Adrenal gland (tissue), 9 donors: ENCODE measurements at regions not wholly inside any gene's neighbourhood (a gene's known extent, or its start where the extent isn't known, plus 50 kb on each side); places are given as distances from the start of the nearest gene placed in this dataset.

Experiments used
- DNase-seq, 7 donors: peaks; one replicate each; pipeline ENCODE4 v3.0.0-alpha.2; 2019 to 2020
- H3K27ac ChIP-seq, 5 donors: fragments of 200-600 bp; sonication (generic) in 4 of 5; 1 replicate in 3 of 5; 2 replicates in 2 of 5; pipeline versions ENCODE4 v1.5.1 to v1.8.0; 2016 to 2020; ENCODE audit warnings: mild to moderate bottlenecking in 1 of 5
- H3K27me3 ChIP-seq: fragments of 200-600 bp; 2 replicates; pipeline ENCODE4 v1.8.0; 2021
- H3K36me3 ChIP-seq, 2 donors: fragments of 200-600 bp; replicated peaks in 1 of 2; 1 replicate in 1 of 2; 2 replicates in 1 of 2; pipeline versions ENCODE4 v1.5.1 to v1.8.0; 2018 to 2022
- H3K4me1 ChIP-seq, 2 donors: fragments of 200-600 bp; replicated peaks in 1 of 2; 1 replicate in 1 of 2; 2 replicates in 1 of 2; pipeline versions ENCODE4 v1.5.1 to v1.8.0; 2018 to 2021
- H3K4me3 ChIP-seq, 4 donors: fragments of 200-600 bp; sonication (generic) in 3 of 4; one replicate each; pipeline ENCODE4 v1.5.1; 2016 to 2018
- H3K9me3 ChIP-seq, 3 donors: fragments of 200-600 bp; sonication (generic) in 1 of 3; replicated peaks in 1 of 3; 1 replicate in 2 of 3; 2 replicates in 1 of 3; pipeline versions ENCODE4 v1.5.1 to v1.8.0; 2016 to 2021
- POLR2A ChIP-seq, 2 donors: fragments of 450-650 bp; IDR thresholded peaks; one replicate each; pipeline ENCODE4 v1.6.1; 2017; ENCODE audit warnings: antibody characterized with exemption in 2 of 2, mild to moderate bottlenecking in 2 of 2, moderate library complexity in 1 of 2
- WGBS, 4 donors: extraction: QIAGEN DNeasy Blood & Tissue Kit in 2 of 4; methylation state at CpG; one replicate each; pipeline versions ENCODE4 v1.1.5 to v1.1.7; 2013 to 2017; 5-methylcytosine and 5-hydroxymethylcytosine counted together
- intact Hi-C, 2 donors: fragments of 100-400 bp; cut with DNase I; formaldehyde crosslinking; loops; one replicate each; pipeline versions ENCODE4 v1.14.1 to v1.15.0; 2022 to 2023
- TF ChIP-seq, protein P1 (sequence below), 6 experiments: fragments of 450-650 bp in 4 of 6; fragments of 200-600 bp in 2 of 6; sonication (generic) in 1 of 6; IDR thresholded peaks; 1 replicate in 5 of 6; 2 replicates in 1 of 6; pipeline versions ENCODE4 v1.5.1 to v1.8.0; 2016 to 2021; ENCODE audit warnings: antibody characterized with exemption in 6 of 6, mild to moderate bottlenecking in 2 of 6, moderate library complexity in 1 of 6
- donor health status: healthy with polysubstance abuse.
- donor health status: Bipolar disorder and iron deficiency.
- donor health status: DM: yes; HTN: yes; CAD: no.
- donor health status: DM: no; HTN: no; CAD: no.
- donor health status: DM: no; HTN: no; CAD: no.

DNA sequence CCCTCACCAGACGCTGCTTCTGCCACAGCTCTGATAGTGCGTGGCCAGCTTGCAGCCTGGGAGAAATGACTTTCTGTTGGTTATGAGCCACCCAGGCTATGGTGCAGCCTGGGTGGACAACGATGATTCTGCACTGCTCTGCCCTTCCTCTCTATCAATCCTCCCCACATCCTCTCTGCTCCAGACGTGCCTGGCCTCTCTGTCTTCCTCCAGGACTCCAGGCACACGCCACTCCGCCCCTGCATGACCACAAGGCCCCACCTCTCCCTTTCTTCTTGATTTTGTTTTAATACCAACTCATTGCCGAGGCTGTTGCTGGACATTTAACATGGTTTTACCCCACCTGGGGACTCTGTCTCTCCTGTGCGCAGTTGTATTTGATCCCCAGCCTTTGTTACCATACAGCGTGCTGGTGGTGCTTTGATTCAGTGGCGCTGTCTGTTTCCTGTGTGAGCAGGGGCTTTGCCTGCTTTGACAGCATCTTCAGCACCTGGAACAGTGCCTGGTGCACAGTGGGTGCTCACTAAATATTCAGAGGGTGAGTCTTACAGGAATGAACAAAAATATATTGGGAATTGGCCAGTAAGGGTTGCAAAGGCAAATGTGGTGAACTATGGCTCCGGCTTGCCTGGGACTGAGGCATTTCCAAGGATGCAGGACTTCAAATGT lies 280.9 kb downstream of the CDH26 start:
- H3K4me3 ChIP-seq: no peak overlapping the region
- H3K27me3 ChIP-seq: no peaks in the 10 kb centered on the region
- no peaks in the 10 kb centered on the region for H3K36me3 ChIP-seq
- intact Hi-C loops: no loop called here
- TF ChIP-seq, protein P1, sequence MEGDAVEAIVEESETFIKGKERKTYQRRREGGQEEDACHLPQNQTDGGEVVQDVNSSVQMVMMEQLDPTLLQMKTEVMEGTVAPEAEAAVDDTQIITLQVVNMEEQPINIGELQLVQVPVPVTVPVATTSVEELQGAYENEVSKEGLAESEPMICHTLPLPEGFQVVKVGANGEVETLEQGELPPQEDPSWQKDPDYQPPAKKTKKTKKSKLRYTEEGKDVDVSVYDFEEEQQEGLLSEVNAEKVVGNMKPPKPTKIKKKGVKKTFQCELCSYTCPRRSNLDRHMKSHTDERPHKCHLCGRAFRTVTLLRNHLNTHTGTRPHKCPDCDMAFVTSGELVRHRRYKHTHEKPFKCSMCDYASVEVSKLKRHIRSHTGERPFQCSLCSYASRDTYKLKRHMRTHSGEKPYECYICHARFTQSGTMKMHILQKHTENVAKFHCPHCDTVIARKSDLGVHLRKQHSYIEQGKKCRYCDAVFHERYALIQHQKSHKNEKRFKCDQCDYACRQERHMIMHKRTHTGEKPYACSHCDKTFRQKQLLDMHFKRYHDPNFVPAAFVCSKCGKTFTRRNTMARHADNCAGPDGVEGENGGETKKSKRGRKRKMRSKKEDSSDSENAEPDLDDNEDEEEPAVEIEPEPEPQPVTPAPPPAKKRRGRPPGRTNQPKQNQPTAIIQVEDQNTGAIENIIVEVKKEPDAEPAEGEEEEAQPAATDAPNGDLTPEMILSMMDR (IDR thresholded peaks at IDR 0.05): no peak
- TF ChIP-seq POLR2A (IDR thresholded peaks at IDR 0.05): no peak
- H3K27ac ChIP-seq: no peak overlapping the region
- H3K4me1 ChIP-seq: no peaks in the 10 kb centered on the region
- no peaks in the 10 kb centered on the region for H3K9me3 ChIP-seq
- 69 to 78% (median 75%) methylated on average over 11 of the region's 11 CpGs for WGBS, 4 donors
- DNase-seq: no peak

GRCh38 chr20:60239956-60240355 lies 281.7 kb downstream of the CDH26 start:
- H3K27me3 ChIP-seq: no peaks in the 10 kb centered on the region
- intact Hi-C loops: no loop called here
- no peak overlapping the region for H3K4me3 ChIP-seq
- no peak for TF ChIP-seq POLR2A (IDR thresholded peaks at IDR 0.05)
- TF ChIP-seq, protein P1 (IDR thresholded peaks at IDR 0.05): no peak
- 60 to 73% (median 69%) methylated on average over 10 to 12 of the region's 12 CpGs for WGBS, 4 donors
- no peak overlapping the region for H3K27ac ChIP-seq
- DNase-seq: no peak
- no peaks in the 10 kb centered on the region for H3K9me3 ChIP-seq
- H3K36me3 ChIP-seq: no peaks in the 10 kb centered on the region
- H3K4me1 ChIP-seq: no peaks in the 10 kb centered on the region

- no peaks in the 10 kb centered on the region for H3K27me3 ChIP-seq
- H3K4me3 ChIP-seq: no peak overlapping the region
- H3K27ac ChIP-seq: no peak overlapping the region
- no peaks in the 10 kb centered on the region for H3K4me1 ChIP-seq
- intact Hi-C loops: no loop called here
- no peaks in the 10 kb centered on the region for H3K9me3 ChIP-seq
- TF ChIP-seq, protein P1 (IDR thresholded peaks at IDR 0.05): no peak
- no peaks in the 10 kb centered on the region for H3K36me3 ChIP-seq
- no peak for DNase-seq
- WGBS, 4 donors: 66 to 81% (median 74%) methylated on average over 5 to 7 of the region's 7 CpGs
Measured at GRCh38 chr20:60240415-60240814, 282.2 kb downstream of the CDH26 start.

- Histone ChIP-seq H3K27me3 (no peaks in the 10 kb centered on the region), H3K36me3 (no peaks in the 10 kb centered on the region), H3K4me3 (no peak overlapping the region), H3K4me1 (no peaks in the 10 kb centered on the region), H3K9me3 (no peaks in the 10 kb centered on the region), H3K27ac (no peak overlapping the region)
- 69 to 82% (median 73%) methylated on average over 8 of the region's 8 CpGs for WGBS, 4 donors
- no peak for DNase-seq
- TF ChIP-seq, protein P1 (IDR thresholded peaks at IDR 0.05): no peak
- TF ChIP-seq POLR2A (IDR thresholded peaks at IDR 0.05): no peak
- intact Hi-C loops: no loop called here
Measured at GRCh38 chr20:60240986-60241385, 282.8 kb downstream of the CDH26 start.
